ENCODE measurements at regions not wholly inside any gene's neighbourhood (a gene's known extent, or its start where the extent isn't known, plus 50 kb on each side); places are given as distances from the start of the nearest gene placed in this dataset.

DNA sequence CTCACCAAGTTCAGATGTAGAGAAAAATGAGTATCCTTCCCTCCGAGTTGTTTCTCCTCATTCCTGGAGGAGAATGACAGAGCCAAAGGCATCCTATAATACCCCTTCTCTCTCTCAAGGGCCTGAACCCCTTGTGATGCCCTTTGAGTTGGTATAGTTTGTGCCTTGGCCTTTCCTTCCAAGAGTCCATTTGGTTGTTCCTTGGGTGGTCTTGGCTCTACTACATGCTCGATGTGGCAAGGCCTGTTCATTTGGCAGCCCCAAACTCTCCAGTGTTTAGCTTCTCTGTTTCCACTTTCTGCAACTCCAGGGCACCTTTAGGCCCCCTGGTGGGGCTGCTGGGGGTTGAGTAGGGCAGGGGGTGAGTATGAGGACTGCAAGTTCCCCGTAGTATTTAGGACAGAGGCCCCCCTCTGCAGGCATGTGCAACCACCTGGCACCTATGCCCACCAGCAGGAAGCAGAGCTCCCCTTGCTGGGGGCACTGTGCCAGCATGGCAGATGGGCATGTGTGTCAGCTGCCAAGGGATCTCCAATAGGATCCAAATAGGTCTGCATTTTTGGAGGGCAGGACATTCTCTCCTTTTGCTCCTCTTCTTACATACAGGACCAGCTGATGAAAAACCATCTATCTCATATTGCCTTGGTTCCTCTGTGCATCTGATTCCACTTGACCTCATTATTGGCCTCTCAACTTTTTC, 217.2 kb upstream of the CADM1 start:
- TF ChIP-seq RAD21 (IDR thresholded peaks at IDR 0.05; ENCODE audit: low read depth) (no peak), CREB1 (IDR thresholded peaks at IDR 0.05; ENCODE audit: low read depth) (no peak)

DNA sequence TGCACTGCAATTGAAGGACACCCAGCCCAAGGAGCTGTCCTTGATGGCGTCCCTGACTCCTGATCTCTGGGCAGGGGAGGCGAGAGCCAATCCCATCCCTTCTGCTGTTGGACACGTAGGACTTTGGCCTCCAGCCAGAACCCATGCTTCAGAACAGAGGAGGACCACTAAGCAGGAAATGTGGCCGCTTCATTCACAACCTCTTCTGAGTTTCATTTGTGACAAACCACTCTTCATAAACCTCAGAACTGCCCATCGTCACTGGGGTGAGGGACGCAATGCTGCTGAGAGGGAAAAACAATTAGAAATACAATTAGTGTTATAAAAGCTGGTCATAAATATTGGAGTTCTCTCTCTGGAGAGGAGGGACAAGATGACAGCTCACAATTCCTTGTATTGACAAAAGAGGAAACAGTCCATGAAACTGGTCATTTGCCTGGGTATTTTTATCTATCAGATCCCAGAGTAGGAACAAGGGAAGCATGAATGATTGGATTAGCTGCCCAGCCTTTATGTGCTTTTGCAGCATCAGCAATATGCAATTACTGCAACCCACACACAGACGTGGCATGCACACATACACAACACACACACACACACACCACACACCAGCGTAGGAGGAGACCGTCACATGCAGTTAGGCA, 216.5 kb upstream of the CADM1 start:
- TF ChIP-seq ZBTB7A (IDR thresholded peaks at IDR 0.05; ENCODE audit: low read depth) (no peak), TAF1 (IDR thresholded peaks at IDR 0.05; ENCODE audit: low read depth) (no peak), FOXM1 (IDR thresholded peaks at IDR 0.05; ENCODE audit: borderline replicate concordance, low read depth) (no peak), CEBPB (IDR thresholded peaks at IDR 0.05) (no peak), CREB1 (IDR thresholded peaks at IDR 0.05; ENCODE audit: low read depth) (no peak), TEAD4 (IDR thresholded peaks at IDR 0.05) (no peak), RAD21 (IDR thresholded peaks at IDR 0.05; ENCODE audit: low read depth) (no peak), EP300 (IDR thresholded peaks at IDR 0.05; ENCODE audit: borderline replicate concordance) (no peak), TCF12 (IDR thresholded peaks at IDR 0.05; ENCODE audit: low read depth) (no peak), YY1 (IDR thresholded peaks at IDR 0.05; ENCODE audit: low read depth) (no peak), EGR1 (IDR thresholded peaks at IDR 0.05) (no peak), NFIC (IDR thresholded peaks at IDR 0.05) (no peak)
- TF ChIP-seq, protein P1, sequence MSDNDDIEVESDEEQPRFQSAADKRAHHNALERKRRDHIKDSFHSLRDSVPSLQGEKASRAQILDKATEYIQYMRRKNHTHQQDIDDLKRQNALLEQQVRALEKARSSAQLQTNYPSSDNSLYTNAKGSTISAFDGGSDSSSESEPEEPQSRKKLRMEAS (IDR thresholded peaks at IDR 0.05) = no peak
- TF ChIP-seq, protein P2, sequence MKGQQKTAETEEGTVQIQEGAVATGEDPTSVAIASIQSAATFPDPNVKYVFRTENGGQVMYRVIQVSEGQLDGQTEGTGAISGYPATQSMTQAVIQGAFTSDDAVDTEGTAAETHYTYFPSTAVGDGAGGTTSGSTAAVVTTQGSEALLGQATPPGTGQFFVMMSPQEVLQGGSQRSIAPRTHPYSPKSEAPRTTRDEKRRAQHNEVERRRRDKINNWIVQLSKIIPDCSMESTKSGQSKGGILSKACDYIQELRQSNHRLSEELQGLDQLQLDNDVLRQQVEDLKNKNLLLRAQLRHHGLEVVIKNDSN (IDR thresholded peaks at IDR 0.05) = no peak
- TF ChIP-seq, protein P3, sequence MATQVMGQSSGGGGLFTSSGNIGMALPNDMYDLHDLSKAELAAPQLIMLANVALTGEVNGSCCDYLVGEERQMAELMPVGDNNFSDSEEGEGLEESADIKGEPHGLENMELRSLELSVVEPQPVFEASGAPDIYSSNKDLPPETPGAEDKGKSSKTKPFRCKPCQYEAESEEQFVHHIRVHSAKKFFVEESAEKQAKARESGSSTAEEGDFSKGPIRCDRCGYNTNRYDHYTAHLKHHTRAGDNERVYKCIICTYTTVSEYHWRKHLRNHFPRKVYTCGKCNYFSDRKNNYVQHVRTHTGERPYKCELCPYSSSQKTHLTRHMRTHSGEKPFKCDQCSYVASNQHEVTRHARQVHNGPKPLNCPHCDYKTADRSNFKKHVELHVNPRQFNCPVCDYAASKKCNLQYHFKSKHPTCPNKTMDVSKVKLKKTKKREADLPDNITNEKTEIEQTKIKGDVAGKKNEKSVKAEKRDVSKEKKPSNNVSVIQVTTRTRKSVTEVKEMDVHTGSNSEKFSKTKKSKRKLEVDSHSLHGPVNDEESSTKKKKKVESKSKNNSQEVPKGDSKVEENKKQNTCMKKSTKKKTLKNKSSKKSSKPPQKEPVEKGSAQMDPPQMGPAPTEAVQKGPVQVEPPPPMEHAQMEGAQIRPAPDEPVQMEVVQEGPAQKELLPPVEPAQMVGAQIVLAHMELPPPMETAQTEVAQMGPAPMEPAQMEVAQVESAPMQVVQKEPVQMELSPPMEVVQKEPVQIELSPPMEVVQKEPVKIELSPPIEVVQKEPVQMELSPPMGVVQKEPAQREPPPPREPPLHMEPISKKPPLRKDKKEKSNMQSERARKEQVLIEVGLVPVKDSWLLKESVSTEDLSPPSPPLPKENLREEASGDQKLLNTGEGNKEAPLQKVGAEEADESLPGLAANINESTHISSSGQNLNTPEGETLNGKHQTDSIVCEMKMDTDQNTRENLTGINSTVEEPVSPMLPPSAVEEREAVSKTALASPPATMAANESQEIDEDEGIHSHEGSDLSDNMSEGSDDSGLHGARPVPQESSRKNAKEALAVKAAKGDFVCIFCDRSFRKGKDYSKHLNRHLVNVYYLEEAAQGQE (IDR thresholded peaks at IDR 0.05; ENCODE audit: low read depth) = no peak

DNA sequence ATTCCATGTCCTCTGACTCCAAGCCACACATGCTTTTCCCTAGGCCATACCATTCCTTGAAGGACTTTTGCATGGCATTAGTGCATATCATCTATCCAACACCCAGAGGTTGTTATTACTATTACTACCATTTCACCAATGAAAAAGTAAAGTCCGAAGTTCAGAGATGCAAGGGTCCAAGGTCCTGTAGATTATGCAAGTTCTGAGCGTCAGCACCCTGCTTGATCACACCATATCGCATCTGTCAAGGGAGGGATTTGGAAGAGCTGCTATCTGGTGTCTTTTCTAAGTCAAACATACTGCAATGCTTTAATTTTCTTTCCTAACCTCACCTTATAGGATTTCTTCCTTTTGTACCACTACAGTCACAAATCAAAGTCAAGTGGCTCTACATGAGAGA, 214.7 kb upstream of the CADM1 start:
- no peak for TF ChIP-seq TCF12 (IDR thresholded peaks at IDR 0.05; ENCODE audit: low read depth)
- TF ChIP-seq EGR1 (IDR thresholded peaks at IDR 0.05) = no peak

DNA sequence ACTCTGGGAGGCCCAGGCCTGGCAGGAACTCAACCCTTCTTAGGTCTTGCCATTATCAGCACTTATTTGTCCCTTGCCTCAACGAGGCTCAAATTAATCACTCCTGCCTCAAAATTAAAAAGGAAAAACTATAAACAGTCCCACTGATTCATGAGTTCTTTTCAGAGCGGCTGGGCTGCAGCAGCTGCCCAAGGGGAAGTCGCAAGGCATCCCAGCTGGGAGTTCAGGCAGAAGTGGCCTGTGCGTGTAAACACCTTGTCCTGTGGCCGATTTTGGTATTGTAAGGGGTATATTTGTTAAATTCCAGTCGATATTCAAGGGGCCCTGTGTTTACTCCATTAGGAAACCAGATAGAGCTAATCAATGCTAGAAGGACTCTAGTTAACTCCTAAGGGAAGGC, 213.9 kb upstream of the CADM1 start:
- TF ChIP-seq ZBTB7A (IDR thresholded peaks at IDR 0.05; ENCODE audit: low read depth) (no peak), TEAD4 (IDR thresholded peaks at IDR 0.05) (no peak)

DNA sequence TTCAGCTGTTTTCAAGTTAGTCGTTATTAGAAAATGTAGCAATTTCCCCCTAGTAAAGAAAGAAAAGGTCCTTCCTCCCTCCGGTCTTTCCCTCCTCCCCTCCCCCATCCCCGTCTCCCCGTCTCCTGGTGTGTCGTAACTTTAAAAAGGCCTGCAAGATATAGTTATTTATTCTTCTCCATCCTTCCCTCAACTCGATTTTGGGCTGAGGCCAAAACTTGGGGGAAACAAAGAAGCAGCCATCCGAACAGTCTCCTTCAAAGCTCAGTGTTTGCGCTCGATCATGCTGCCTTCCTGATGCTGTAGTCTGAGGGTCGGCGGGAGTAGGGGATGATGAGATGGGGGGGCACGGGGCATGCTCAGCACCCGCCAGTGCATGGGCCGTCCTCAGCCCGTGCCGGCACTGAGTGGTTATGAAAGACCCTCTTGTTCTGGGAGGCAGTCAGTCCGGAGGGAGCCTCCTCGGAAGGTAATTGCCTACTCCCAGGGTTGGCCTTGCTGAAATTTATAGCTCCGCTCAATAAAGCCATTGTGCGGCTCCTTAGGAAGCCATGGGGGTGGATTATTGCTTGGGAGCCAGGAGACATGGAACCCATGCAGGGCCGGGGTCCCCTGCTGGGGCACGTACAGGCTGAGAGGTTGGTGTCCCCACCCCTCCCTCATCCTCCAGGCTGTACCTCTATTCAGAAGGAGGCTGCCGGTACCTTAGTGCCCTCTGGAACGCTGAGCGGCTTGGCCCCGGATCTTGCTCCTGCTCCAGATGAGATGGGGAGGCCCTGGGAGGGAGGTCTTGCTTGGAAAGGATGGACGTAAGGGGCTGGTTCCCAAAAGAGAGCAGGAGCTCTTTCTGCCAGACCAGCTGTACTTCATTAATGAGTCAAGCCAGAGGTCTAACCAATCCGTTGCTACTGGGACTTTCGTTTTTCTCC, 212.7 kb upstream of the CADM1 start:
- TF ChIP-seq TAF1 (IDR thresholded peaks at IDR 0.05; ENCODE audit: low read depth) (no peak), EP300 (IDR thresholded peaks at IDR 0.05; ENCODE audit: borderline replicate concordance) (no peak), EGR1 (IDR thresholded peaks at IDR 0.05) (no peak), NFIC (IDR thresholded peaks at IDR 0.05) (no peak), CREB1 (IDR thresholded peaks at IDR 0.05; ENCODE audit: low read depth) (no peak), FOXM1 (IDR thresholded peaks at IDR 0.05; ENCODE audit: borderline replicate concordance, low read depth) (no peak), RAD21 (IDR thresholded peaks at IDR 0.05; ENCODE audit: low read depth) (no peak), TCF12 (IDR thresholded peaks at IDR 0.05; ENCODE audit: low read depth) (no peak), CEBPB (IDR thresholded peaks at IDR 0.05) (no peak), YY1 (IDR thresholded peaks at IDR 0.05; ENCODE audit: low read depth) (no peak), TEAD4 (IDR thresholded peaks at IDR 0.05) (no peak), ZBTB7A (IDR thresholded peaks at IDR 0.05; ENCODE audit: low read depth) (no peak)
- TF ChIP-seq, protein P1 (IDR thresholded peaks at IDR 0.05) = no peak
- TF ChIP-seq, protein P2 (IDR thresholded peaks at IDR 0.05) = no peak
- TF ChIP-seq, protein P3 (IDR thresholded peaks at IDR 0.05; ENCODE audit: low read depth) = no peak

Data from Ishikawa (cell line).